Osteoblast (primary cell): ENCODE measurements at regions not wholly inside any gene's neighbourhood (a gene's known extent, or its start where the extent isn't known, plus 50 kb on each side); places are given as distances from the start of the nearest gene placed in this dataset.

Experiments used
- DNase-seq: peaks from one replicate; pipeline ENCODE4 v3.0.0; 2011; ENCODE audit warnings: low spot score, mixed read lengths; ENCODE audit not compliant: insufficient read length; ENCODE audit errors: missing footprints
- H2AFZ ChIP-seq: 2 replicates; pipeline ENCODE4 v1.6.0; 2011; ENCODE audit warnings: mild to moderate bottlenecking, low read length
- H3K27ac ChIP-seq: 2 replicates; pipeline ENCODE4 v1.5.1; 2011; ENCODE audit warnings: mild to moderate bottlenecking, low read depth, low read length, moderate library complexity
- H3K27me3 ChIP-seq: 2 replicates; pipeline ENCODE4 v1.6.0; 2012; ENCODE audit warnings: mild to moderate bottlenecking, control low read depth, inconsistent platforms, low read length, moderate library complexity; ENCODE audit not compliant: insufficient read depth
- H3K36me3 ChIP-seq: 2 replicates; pipeline ENCODE4 v1.5.1; 2011; ENCODE audit warnings: mild to moderate bottlenecking, low read length, control low read depth, moderate library complexity; ENCODE audit not compliant: insufficient read depth
- H3K4me1 ChIP-seq: 2 replicates; pipeline ENCODE4 v1.5.1; 2011; ENCODE audit warnings: mild to moderate bottlenecking, low read length, control low read depth, moderate library complexity; ENCODE audit not compliant: insufficient read depth
- H3K4me2 ChIP-seq: 2 replicates; pipeline ENCODE4 v1.6.0; 2011; ENCODE audit warnings: mild to moderate bottlenecking, low read length; ENCODE audit not compliant: insufficient read depth
- H3K4me3 ChIP-seq: fragments of 200-600 bp; sonication (generic); 3 replicates; pipeline ENCODE4 v1.5.1; 2012; ENCODE audit warnings: mild to moderate bottlenecking, low read length, inconsistent platforms; ENCODE audit not compliant: insufficient read depth
- H3K79me2 ChIP-seq: 2 replicates; pipeline ENCODE4 v1.6.0; 2012; ENCODE audit warnings: mild to moderate bottlenecking, low read length, control low read depth, inconsistent platforms; ENCODE audit not compliant: insufficient read depth
- H3K9me3 ChIP-seq: 2 replicates; pipeline ENCODE4 v1.5.1; 2011; ENCODE audit warnings: low read depth, low read length, control low read depth
- H4K20me1 ChIP-seq: 2 replicates; pipeline ENCODE4 v1.6.0; 2012; ENCODE audit warnings: mild to moderate bottlenecking, low read length, control low read depth; ENCODE audit not compliant: insufficient read depth
- CTCF ChIP-seq: IDR thresholded peaks from 2 replicates; pipeline ENCODE4 v1.5.1; 2011; ENCODE audit warnings: mild to moderate bottlenecking, low read depth, low read length, moderate library complexity; ENCODE audit errors: extremely low read depth

DNA sequence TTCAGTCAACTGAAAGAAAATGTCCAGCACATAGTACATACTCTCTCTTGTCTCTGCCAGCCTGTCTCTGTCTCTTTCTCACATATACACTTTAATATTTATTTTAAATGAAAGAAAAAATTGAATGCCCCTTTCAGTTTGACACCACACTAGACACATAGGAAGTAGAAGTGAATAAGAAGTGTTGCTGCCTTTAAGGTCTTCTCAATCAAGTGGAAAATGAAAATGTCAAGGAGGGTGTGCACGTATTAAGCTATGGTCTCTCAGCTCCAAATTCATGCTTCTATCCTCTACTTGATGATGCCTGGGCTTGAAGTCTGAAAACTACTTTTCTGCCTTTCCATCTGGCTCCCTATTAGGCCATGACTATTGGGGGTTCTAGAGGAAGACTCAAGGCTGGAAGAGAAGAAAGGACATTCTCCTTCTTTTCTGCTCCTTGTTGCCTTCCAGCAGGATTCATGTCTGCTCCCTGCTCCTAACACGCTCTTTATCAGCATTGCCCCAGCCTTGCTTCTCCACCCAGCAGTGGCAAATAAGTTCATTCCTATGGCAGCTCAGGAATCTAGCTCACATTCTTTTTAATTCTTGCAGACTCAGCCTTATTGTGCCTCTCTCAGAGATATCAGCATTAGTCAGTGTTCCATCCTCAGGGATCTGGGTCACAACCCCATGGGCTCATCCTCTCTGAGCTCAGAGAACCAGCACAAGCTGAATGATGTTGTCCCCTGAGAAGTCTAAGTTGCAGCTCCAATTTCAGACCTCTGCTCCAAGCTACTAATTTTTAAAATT is 609.1 kb upstream of the GRM7 start:
- Histone ChIP-seq H4K20me1 (no peaks in the 10 kb centered on the region), H3K9me3 (no peaks in the 10 kb centered on the region), H3K27ac (no peak overlapping the region), H3K79me2 (no peaks in the 10 kb centered on the region), H3K36me3 (no peaks in the 10 kb centered on the region), H2AFZ (no peak overlapping the region), H3K4me1 (no peaks in the 10 kb centered on the region), H3K27me3 (no peaks in the 10 kb centered on the region), H3K4me3 (no peak overlapping the region), H3K4me2 (no peak overlapping the region)
- no peak for DNase-seq
- no peak for TF ChIP-seq CTCF

- no peaks in the 10 kb centered on the region for H3K27me3 ChIP-seq
- no peaks in the 10 kb centered on the region for H3K36me3 ChIP-seq
- no peak overlapping the region for H3K4me3 ChIP-seq
- H4K20me1 ChIP-seq, result no peaks in the 10 kb centered on the region
- no peak overlapping the region for H3K4me2 ChIP-seq
- no peak for DNase-seq
- H3K79me2 ChIP-seq, result no peaks in the 10 kb centered on the region
- TF ChIP-seq CTCF, result no peak
- H3K4me1 ChIP-seq, result no peaks in the 10 kb centered on the region
- H3K27ac ChIP-seq, result no peak overlapping the region
- no peaks in the 10 kb centered on the region for H3K9me3 ChIP-seq
- H2AFZ ChIP-seq, result no peak overlapping the region
Observed at GRCh38 chr3:6254490-6254889, 606.4 kb upstream of the GRM7 start.

- no peak for DNase-seq
- Histone ChIP-seq H2AFZ (no peak overlapping the region), H3K27ac (no peak overlapping the region), H3K27me3 (no peaks in the 10 kb centered on the region), H3K79me2 (no peaks in the 10 kb centered on the region), H3K4me2 (no peak overlapping the region), H4K20me1 (no peaks in the 10 kb centered on the region), H3K36me3 (no peaks in the 10 kb centered on the region), H3K9me3 (no peaks in the 10 kb centered on the region), H3K4me1 (no peaks in the 10 kb centered on the region), H3K4me3 (no peak overlapping the region)
- TF ChIP-seq CTCF, result no peak
Observed at GRCh38 chr3:6255229-6255628, 605.7 kb upstream of the GRM7 start.

- Histone ChIP-seq H3K9me3 (no peaks in the 10 kb centered on the region), H3K4me2 (no peak overlapping the region), H4K20me1 (no peaks in the 10 kb centered on the region), H3K27ac (no peak overlapping the region), H3K79me2 (no peaks in the 10 kb centered on the region), H3K4me3 (no peak overlapping the region), H3K36me3 (no peaks in the 10 kb centered on the region), H3K27me3 (no peaks in the 10 kb centered on the region), H2AFZ (no peak overlapping the region), H3K4me1 (no peaks in the 10 kb centered on the region)
- DNase-seq, result no peak
- no peak for TF ChIP-seq CTCF
Observed at GRCh38 chr3:6260551-6261191, 600.2 kb upstream of the GRM7 start.
